Jurkat, Clone E6-1 (cell line): ENCODE measurements at regions not wholly inside any gene's neighbourhood (a gene's known extent, or its start where the extent isn't known, plus 50 kb on each side); places are given as distances from the start of the nearest gene placed in this dataset.
"Not testable (repeated sequence)": the region's sequence is repeated elsewhere in the genome, so short reads cannot be mapped to it uniquely, and the experiment has no call there.

Experiments
- DNase-seq: peaks from one replicate; pipeline ENCODE4 v3.0.0-alpha.2; 2011; ENCODE audit warnings: low read depth, low spot score
- H3K4me3 ChIP-seq: 2 replicates; pipeline ENCODE4 v1.5.1; 2011; ENCODE audit warnings: mild to moderate bottlenecking, low read length, control low read depth, moderate library complexity

- peak; percentile 10 for DNase-seq
- no peak overlapping the region for H3K4me3 ChIP-seq
Observed at GRCh38 chr7:125383324-125383723, 453.7 kb upstream of the POT1 start.

DNA sequence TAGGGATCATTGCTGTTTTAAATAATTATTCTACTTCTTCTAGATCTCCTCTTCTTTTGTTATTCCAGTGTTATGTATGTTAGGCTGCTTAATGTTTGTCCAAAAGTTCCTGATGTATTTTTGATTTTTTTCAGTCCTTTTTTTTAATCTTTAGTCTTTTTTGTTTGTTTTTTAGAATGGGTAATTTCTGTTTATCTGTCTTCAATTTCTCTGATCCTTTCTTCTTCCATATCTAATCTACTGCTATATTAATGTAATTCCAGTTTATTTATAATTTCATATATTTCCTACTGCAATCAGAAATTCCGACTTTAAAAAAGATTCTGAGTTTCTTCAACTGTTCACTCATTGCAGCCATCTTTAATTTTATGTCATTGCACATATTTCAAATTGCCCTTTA, 452.8 kb upstream of the POT1 start:
- H3K4me3 ChIP-seq, result no peak overlapping the region
- DNase-seq, result no peak

- no peak for DNase-seq
- H3K4me3 ChIP-seq, result no peak overlapping the region
Observed at GRCh38 chr7:125375942-125376341, 446.3 kb upstream of the POT1 start.

- DNase-seq, result no peak
- no peak overlapping the region for H3K4me3 ChIP-seq
Observed at GRCh38 chr7:125370502-125370901, 440.9 kb upstream of the POT1 start.

- DNase-seq, result no peak
- H3K4me3 ChIP-seq, result no peak overlapping the region
Observed at GRCh38 chr7:125363873-125364272, 434.2 kb upstream of the POT1 start.

DNA sequence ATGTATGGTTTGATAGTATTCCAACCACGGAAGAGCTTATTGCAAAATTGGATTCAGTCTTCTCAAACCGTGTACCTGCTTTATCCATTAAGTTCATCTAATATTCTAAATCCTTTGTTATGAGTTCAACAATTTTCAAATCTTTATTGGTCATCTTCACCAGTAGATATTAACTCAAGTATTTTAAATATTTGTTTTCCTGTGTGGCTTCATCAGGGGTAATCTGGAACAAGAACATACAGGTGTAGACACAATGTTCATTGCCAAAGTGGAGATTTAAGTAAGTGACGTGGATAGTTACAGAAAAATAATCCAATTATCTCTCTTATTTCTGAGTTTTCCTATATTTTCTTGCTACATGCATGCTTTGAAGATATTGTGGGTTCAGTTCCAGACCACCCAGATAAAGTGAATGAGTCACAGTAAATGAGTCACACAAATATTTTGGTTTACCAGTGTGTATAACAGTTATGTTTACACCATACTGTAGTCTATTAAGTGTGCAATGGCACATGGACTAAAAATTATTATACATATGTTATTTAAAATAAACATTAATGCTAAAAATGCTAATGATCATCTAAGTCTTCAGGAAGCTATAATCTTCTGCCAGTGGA, 429.0 kb upstream of the POT1 start:
- no peak overlapping the region for H3K4me3 ChIP-seq
- no peak for DNase-seq

DNA sequence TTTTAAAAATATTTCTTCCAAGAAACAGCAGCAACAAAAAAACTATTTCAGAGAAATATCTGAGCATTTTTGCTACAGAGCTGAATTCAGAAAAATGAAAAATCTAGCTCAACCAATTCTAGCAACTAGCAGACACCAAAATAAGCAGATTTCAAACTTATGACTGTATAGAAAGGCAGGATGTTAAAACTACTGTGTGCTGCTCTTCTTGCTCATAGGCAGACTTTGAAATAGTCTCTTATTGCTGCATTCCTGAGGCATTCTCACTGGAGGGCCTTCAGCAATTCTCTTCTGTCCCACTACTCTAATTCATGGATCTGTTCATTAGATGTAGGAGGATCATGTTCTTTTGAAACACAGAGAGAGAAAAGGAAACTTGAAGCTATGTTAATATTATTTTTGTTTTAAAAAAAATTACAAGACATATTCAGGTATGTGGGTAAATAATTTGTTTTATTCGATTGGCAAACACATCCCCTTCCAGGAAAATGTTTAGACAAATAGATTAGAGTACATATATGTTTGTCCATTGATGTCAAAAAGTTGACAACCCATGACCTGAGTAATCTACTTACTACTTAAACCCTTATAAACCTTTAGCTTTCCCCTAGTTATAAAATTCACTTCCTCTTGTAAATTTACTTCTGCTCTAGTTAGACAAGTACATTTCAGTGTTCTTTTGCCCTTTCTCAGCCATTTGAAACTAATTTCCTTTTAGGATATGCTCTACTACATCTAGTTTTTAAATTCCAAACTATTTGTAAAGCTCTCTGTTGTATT, 428.2 kb upstream of the POT1 start:
- no peak overlapping the region for H3K4me3 ChIP-seq
- DNase-seq, result no peak

DNA sequence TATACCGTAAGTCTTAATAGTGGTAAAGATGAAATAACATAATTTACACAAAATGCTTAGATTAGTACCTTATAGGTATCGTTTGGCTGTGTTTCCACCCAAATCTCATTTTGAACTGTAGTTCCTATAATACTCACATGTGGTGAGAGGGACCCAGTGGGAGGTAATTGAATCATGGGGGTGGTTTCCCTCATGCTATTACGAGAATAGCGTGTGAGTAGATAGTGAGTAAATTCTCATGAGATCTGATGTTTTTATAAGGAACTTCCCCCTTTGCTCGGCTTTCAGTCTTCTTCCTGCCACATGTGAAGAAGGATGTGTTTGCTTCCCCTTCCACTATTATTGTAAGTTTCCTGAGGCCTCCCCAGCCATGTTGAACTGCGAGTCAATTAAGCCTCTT, 426.3 kb upstream of the POT1 start:
- H3K4me3 ChIP-seq, result no peak overlapping the region
- DNase-seq, result no peak

GRCh38 chr7:125347269-125347668, 417.6 kb upstream of the POT1 start:
- H3K4me3 ChIP-seq, result no peak overlapping the region
- no peak for DNase-seq

DNA sequence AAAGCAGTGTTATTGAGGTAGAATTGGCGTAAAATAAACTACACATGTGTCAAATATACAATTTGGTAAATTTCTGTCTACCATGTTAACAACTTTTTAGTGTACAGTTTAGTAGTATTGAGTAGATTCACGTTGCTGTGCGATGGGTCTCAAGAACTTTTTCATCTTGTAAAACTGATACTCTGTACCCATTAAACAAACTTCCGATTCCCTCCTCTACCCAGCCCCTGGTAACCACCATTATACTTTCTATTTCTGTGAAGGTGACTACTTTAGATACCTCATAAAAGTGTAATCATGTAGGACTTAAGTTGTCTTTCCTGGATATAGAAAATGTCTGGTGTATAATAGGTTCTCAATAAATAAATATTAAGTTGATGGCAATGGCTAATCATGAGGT, 408.5 kb upstream of the POT1 start:
- no peak overlapping the region for H3K4me3 ChIP-seq
- DNase-seq, result no peak

DNA sequence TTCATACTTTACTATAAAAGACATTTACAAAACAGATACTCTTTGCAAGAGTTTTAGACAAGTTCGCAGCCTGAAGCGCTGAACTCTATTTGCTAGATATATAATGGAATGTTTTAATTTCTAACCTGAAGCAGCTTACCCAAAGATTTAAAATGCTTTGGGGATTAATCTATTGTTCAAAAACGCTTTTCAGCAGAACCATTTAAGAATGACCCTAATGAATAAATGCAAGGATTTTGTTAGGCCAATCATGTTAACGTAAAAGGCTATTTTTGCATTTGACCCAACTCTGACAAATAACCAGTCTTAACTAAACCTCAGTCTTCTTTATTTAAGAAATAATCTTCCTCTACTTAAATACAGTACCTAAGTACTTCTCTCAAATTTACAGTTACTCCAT, 406.7 kb upstream of the POT1 start:
- no peak overlapping the region for H3K4me3 ChIP-seq
- DNase-seq, result no peak

DNA sequence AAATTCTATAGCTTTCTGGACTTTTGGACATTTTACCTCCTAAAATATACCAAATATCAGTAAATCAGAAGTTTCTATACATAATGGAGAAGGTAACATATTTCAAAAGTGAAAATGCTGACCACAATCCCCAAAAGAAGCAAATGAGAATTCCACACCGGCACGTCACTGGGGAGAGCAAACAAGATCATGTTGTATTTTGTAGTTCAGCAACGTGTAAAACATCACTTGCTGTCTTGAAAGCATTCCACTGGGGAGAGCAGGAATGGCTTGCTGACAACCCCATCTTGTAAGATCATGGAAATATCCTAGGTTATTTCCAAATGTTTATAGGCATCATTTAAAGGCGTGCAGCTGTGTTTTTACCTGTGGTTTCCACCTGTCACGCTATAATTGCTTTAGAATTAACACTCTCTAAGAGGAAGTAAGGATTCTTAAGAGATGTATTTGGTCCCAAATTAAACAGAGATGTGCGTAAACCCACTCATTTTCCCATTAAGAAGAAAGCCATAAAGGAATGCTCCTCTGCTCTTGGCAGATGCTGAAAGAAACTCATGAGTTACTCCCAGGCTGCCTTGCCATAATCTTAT, 397.1 kb upstream of the POT1 start:
- H3K4me3 ChIP-seq, result no peak overlapping the region
- no peak for DNase-seq

DNA sequence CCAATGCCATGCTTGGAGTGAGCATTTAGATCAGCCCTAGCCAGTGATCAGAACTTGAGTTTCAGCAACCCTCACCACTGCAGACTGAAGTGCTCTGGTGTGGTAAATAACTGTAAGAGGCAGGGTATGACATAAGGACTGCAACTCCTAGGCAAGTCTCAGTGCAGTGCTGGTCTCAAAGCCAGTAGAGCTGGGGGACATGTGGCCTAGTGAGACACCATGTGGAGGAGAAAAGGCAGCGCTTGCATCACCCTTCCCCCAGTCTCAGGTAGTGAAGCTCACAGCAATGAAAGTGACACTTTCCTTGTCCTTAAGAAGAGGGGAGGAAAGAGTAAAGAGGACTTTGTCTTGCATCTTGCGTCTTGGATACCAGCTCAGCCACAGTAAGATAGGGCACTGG, 386.8 kb upstream of the POT1 start:
- peak; percentile 66 for DNase-seq

DNA sequence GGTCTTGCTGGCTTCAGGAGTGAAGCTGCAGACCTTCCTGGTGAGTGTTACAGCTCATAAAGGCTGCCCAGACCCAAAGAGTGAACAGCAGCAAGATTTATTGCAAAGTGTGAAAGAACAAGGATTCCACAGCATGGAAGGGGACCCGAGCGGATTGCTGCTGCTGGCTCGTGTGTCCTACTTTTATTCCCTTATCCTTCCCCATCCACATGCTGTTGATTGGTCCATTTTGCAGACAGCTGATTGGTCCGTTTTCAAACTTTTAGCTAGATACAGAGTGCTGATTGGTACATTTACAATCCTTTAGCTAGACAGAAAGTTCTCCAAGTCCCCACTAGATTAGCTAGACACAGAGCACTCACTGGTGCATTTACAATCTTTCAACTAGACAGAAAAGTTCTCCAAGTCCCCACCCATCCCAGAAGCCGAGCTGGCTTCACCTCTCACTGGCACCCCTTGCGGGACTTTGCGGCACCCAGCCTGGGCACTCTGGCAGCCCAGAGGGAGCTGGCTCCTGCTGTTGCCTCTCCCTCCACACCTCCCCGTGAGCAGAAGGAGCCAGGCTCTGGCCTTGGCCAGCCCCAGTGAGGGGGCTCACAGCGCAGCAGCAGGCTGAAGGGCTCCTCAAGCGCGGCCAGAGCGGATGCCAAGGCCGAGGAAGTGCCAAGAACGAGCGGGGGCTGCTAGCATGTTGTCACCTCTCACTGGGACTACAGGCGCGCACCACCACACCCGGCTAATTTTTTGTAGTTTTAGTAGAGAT, 369.6 kb upstream of the POT1 start:
- no peak for DNase-seq
- H3K4me3 ChIP-seq, result no peak overlapping the region

More for the DNA sequence above, 386.8 kb upstream of the POT1 start:
- no peak overlapping the region for H3K4me3 ChIP-seq

DNA sequence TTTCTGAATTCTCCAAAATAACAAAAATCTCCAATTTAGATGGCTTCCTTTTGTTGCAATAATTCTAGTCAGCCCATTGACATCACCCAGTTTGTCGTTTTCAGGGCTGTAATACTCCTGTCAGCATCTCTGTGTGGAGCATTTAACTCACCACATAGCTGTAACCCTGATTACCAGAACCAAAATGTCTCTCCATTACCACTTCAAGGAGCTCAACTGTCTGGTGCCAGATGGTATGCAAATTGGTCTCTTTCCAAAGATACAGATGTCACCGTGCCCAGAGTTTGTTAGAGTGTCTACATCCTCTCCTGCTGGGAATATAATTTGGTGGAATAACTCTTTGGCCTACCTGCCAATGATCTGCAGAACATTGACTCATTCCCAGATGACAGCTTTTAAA, 350.3 kb upstream of the POT1 start:
- H3K4me3 ChIP-seq, result no peak overlapping the region
- DNase-seq, result peak; percentile 57

GRCh38 chr7:125278318-125278717, 348.7 kb upstream of the POT1 start:
- no peak overlapping the region for H3K4me3 ChIP-seq
- no peak for DNase-seq

GRCh38 chr7:125274742-125275141, 345.1 kb upstream of the POT1 start:
- not testable (repeated sequence) for H3K4me3 ChIP-seq, DNase-seq

- not testable (repeated sequence) for H3K4me3 ChIP-seq, DNase-seq
Observed at GRCh38 chr7:125264174-125264856, 334.7 kb upstream of the POT1 start.

DNA sequence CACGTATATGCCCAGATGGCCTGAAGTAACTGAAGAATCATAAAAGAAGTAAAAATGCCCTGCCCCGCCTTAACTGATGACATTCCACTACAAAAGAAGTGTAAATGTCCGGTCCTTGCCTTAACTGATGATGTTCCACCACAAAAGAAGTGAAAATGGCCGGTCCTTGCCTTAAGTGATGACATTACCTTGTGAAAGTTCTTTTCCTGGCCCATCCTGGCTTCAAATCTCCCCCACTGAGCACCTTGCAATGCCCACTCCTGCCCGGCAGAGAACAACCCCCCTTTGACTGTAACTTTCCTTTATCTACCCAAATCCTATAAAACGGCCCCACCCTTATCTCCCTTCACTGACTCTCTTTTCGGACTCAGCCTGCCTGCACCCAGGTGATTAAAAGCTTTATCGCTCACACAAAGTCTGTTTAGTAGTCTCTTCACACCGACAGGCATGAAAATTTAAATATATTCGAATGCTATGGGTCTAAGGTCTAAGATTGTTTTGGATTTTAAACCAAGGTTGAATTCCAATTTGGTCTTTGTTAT, 329.3 kb upstream of the POT1 start:
- DNase-seq, H3K4me3 ChIP-seq: not testable (repeated sequence)
